AG04450 (cell line): ENCODE measurements at regions not wholly inside any gene's neighbourhood (a gene's known extent, or its start where the extent isn't known, plus 50 kb on each side); places are given as distances from the start of the nearest gene placed in this dataset.

Experiments used
- CTCF ChIA-PET: fragments of 300-600, 350-600 bp; formaldehyde crosslinking; extraction: SDS; loops from one replicate; lab custom pipeline; 2022; ENCODE audit warnings: antibody characterized with exemption, inconsistent platforms; lab: Charles Lee
- POLR2A ChIA-PET: fragments of 350-600 bp; formaldehyde crosslinking; extraction: SDS; loops from one replicate; lab custom pipeline; 2021; ENCODE audit warnings: antibody characterized with exemption, inconsistent platforms; lab: Yijun Ruan, JAX
- DNase-seq: peaks from one replicate; pipeline ENCODE4 v3.0.0-alpha.2; 2011; ENCODE audit warnings: low read depth, low spot score
- H3K27ac ChIP-seq: one replicate; pipeline ENCODE4 v1.5.1; 2012; ENCODE audit warnings: low read depth, low read length, control low read depth
- H3K27me3 ChIP-seq: one replicate; pipeline ENCODE4 v1.6.0; 2012; ENCODE audit warnings: low read length; ENCODE audit not compliant: control insufficient read depth, insufficient read depth
- H3K4me3 ChIP-seq: 2 replicates; pipeline ENCODE4 v1.5.1; 2011; ENCODE audit warnings: mild to moderate bottlenecking, low read depth, low read length, control low read depth
- H3K9me3 ChIP-seq: 2 replicates; pipeline ENCODE4 v1.5.1; 2012; ENCODE audit warnings: low read length; ENCODE audit not compliant: control insufficient read depth, insufficient read depth
- CTCF ChIP-seq: IDR thresholded peaks from 2 replicates; pipeline ENCODE4 v1.5.1; 2011; ENCODE audit warnings: low read depth, low read length, control low read depth, inconsistent platforms

DNA sequence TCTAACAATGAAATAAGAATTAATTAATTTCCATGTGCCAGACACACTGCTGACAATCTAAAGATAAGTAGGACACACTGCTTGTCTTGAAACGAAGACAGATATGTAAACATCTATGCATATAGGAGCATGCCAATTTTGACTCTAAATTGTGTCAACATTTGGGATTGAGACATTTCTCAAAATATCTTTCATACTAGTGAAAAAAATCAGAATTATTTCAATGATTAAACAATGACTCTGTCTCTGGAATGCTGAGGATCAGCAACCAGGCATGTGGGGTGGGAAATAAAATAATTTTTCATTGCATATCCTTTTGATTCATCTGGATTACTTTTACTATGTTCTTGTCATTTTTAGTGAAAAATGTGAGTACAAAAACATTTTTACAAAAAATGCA is 262.6 kb upstream of the SYT4 start:
- no peak for DNase-seq
- Histone ChIP-seq H3K27ac (no peak overlapping the region), H3K27me3 (no peaks in the 10 kb centered on the region), H3K9me3 (no peaks in the 10 kb centered on the region; the same call in 1 of the 2 replicates), H3K4me3 (no peak overlapping the region)
- TF ChIP-seq CTCF = no peak
- ChIA-PET POLR2A (no interaction called here), CTCF (no interaction called here)

DNA sequence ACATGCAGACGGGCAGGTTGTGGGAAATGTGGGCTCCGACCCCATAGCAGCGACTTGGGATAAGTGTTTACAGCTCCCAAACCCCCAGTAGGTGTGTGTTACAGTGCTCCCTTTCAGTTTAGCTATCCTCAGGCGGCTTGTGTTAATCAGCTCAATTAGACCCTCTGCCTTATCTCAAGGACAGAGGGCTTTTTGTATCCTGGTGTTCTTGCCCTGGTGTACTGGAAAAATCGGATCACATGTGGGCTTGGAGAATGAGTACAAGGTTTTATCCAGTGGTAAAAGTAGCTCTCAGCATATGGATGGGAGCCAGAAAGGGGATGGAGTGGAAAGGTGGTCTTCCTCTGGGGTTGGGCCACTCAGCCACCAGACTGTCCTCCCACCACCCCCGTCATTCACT is 264.7 kb upstream of the SYT4 start:
- TF ChIP-seq CTCF = no peak
- no peak for DNase-seq
- POLR2A ChIA-PET = no interaction called here
- H3K4me3 ChIP-seq = no peak overlapping the region
- CTCF ChIA-PET = no interaction called here
- no peaks in the 10 kb centered on the region; the same call in 1 of the 2 replicates for H3K9me3 ChIP-seq
- H3K27me3 ChIP-seq = no peaks in the 10 kb centered on the region
- H3K27ac ChIP-seq = no peak overlapping the region

- no peak for TF ChIP-seq CTCF
- ChIA-PET POLR2A (no interaction called here), CTCF (no interaction called here)
- Histone ChIP-seq H3K27me3 (no peaks in the 10 kb centered on the region), H3K4me3 (no peak overlapping the region), H3K27ac (no peak overlapping the region), H3K9me3 (no peaks in the 10 kb centered on the region; the same call in 1 of the 2 replicates)
- DNase-seq = no peak
These were observed 265.9 kb upstream of the SYT4 start for GRCh38 chr18:43543236-43543635.

DNA sequence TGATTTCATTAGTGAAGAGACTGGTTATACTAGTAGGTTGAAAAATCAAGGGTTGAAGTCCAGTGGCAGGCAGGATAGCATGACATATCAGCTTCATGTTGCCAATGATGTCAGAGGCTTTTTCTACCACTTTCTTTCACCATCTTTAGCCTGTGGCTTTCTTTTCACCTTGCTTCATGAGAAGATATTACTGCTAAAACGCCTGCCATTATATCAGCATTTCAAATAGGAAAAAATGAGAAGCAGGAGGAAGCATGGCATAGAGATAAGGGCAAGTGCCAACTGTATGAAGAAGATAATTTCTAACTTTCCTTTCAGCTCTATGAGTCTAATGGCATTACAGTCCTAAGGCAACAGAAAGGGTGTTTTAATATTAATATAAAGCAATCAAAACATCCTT is 270.2 kb upstream of the SYT4 start:
- no peak for DNase-seq
- Histone ChIP-seq H3K4me3 (no peak overlapping the region), H3K27me3 (no peaks in the 10 kb centered on the region), H3K27ac (no peak overlapping the region), H3K9me3 (peaks cover 4% of the 10 kb centered on the region)
- CTCF ChIA-PET = no interaction called here
- TF ChIP-seq CTCF = no peak
- POLR2A ChIA-PET = no interaction called here

DNA sequence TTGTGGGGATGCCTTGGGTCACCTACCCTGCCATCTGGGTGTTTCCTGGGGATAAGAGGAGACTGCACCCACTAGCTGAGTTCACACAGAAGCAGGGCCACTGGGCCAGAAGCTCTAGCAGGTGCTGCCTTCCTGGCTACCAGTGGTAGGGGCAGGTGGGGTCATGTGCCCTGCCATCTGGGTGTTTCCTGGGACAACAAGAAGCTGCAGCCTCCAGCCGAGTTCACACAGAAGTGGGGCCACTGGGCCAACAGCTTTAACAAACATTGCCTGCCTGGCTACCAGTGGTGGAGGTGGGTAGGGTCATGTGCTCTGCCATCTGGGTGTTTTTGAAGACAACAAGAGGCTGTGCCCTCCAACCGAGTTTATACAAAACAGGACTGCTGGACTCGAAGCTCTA is 282.2 kb upstream of the SYT4 start:
- Histone ChIP-seq H3K4me3 (no peak overlapping the region), H3K9me3 (peaks cover 5% of the 10 kb centered on the region), H3K27ac (no peak overlapping the region), H3K27me3 (no peaks in the 10 kb centered on the region)
- POLR2A ChIA-PET = no interaction called here
- DNase-seq = no peak
- CTCF ChIA-PET = interaction anchor here (1.3 kb wide), 1 partner anchor 12 kb away, joined by 5 read pairs; no protein-coding TSS in a partner anchor
- no peak for TF ChIP-seq CTCF
